Stomach (tissue), 8 donors: ENCODE measurements at regions not wholly inside any gene's neighbourhood (a gene's known extent, or its start where the extent isn't known, plus 50 kb on each side); places are given as distances from the start of the nearest gene placed in this dataset.

Experiments used
- DNase-seq, 2 donors: peaks; one replicate each; pipeline versions ENCODE4 v3.0.0 to v3.0.0-alpha.2; 2013 to 2019
- H3K27ac ChIP-seq, 5 donors: fragments of 200-600 bp in 4 of 5; sonication (generic) in 4 of 5; one replicate each; pipeline ENCODE4 v1.5.1; 2013 to 2019; ENCODE audit warnings: mild to moderate bottlenecking in 1 of 5, moderate library complexity in 1 of 5
- H3K27me3 ChIP-seq, 3 donors: fragments of 200-600 bp; sonication (generic); one replicate each; pipeline ENCODE4 v1.5.1; 2017 to 2019; ENCODE audit warnings: mixed run types in 1 of 3
- H3K36me3 ChIP-seq, 4 donors: fragments of 200-600 bp; sonication (generic); 1 replicate in 3 of 4; 2 replicates in 1 of 4; pipeline ENCODE4 v1.5.1; 2016 to 2019
- H3K4me1 ChIP-seq, 4 donors: fragments of 200-600 bp; sonication (generic); one replicate each; pipeline ENCODE4 v1.5.1; 2016 to 2019
- H3K4me3 ChIP-seq, 4 donors: fragments of 200-600 bp; sonication (generic) in 3 of 4; one replicate each; pipeline ENCODE4 v1.5.1; 2016 to 2019; ENCODE audit warnings: mild to moderate bottlenecking in 1 of 4
- H3K9me3 ChIP-seq, 4 donors: fragments of 200-600 bp; sonication (generic); one replicate each; pipeline ENCODE4 v1.5.1; 2016 to 2019
- CTCF ChIP-seq, 7 experiments: fragments of 450-650 bp in 4 of 7; fragments of 200-600 bp in 3 of 7; sonication (generic) in 3 of 7; IDR thresholded peaks; one replicate each; pipeline ENCODE4 v1.5.1; 2016 to 2019; ENCODE audit warnings: antibody characterized with exemption in 7 of 7, control low read depth in 2 of 7, mild to moderate bottlenecking in 1 of 7
- EP300 ChIP-seq: sonication (generic); formaldehyde crosslinking; IDR thresholded peaks from one replicate; pipeline ENCODE4 v1.6.1; 2017; ENCODE audit warnings: antibody characterized with exemption
- POLR2A ChIP-seq, 4 donors: fragments of 450-650 bp; IDR thresholded peaks; one replicate each; pipeline ENCODE4 v1.6.1; 2016; ENCODE audit warnings: antibody characterized with exemption in 4 of 4, control low read depth in 2 of 4, mild to moderate bottlenecking in 1 of 4, moderate library complexity in 1 of 4
- POLR2AphosphoS5 ChIP-seq, 3 donors: sonication (generic); formaldehyde crosslinking; IDR thresholded peaks; one replicate each; pipeline ENCODE4 v1.6.1; 2016; ENCODE audit warnings: antibody characterized with exemption in 3 of 3
- WGBS, 5 donors: extraction: QIAGEN DNeasy Blood & Tissue Kit in 3 of 5; methylation state at CpG; one replicate each; pipeline versions ENCODE4 v1.1.5 to v1.1.7; 2013 to 2018; 5-methylcytosine and 5-hydroxymethylcytosine counted together
- intact Hi-C: fragments of 100-400 bp; cut with DNase I; formaldehyde crosslinking; loops from one replicate; pipeline ENCODE4 v1.15.1; 2023; ENCODE audit warnings: low total_unique reads
- donor health status: healthy with polysubstance abuse.
- donor health status: Bipolar disorder and iron deficiency.
- donor health status: healthy.

GRCh38 chrX:127621780-127622179 is 430.4 kb downstream of the ACTRT1 start:
- H3K4me1 ChIP-seq: no peaks in the 10 kb centered on the region
- no peak for TF ChIP-seq CTCF (IDR thresholded peaks at IDR 0.05)
- TF ChIP-seq POLR2AphosphoS5 (IDR thresholded peaks at IDR 0.05): no peak
- no peak for TF ChIP-seq EP300
- TF ChIP-seq POLR2A (IDR thresholded peaks at IDR 0.05): no peak
- H3K36me3 ChIP-seq: no peaks in the 10 kb centered on the region
- no peak overlapping the region for H3K27ac ChIP-seq
- H3K9me3 ChIP-seq: peaks cover 0 to 7% (median 4%) of the 10 kb centered on the region in 4 donors
- no peak overlapping the region for H3K4me3 ChIP-seq
- WGBS, 5 donors: 41 to 61% (median 56%) methylated on average over 5 of the region's 5 CpGs
- no peaks in the 10 kb centered on the region for H3K27me3 ChIP-seq
- intact Hi-C loops: no loop called here
- DNase-seq: no peak

GRCh38 chrX:127606590-127606989 is 445.6 kb downstream of the ACTRT1 start:
- WGBS, 5 donors: 50 to 79% (median 70%) methylated on average over 1 of the region's 1 CpG
- Histone ChIP-seq H3K27ac (no peak overlapping the region), H3K27me3 (no peaks in the 10 kb centered on the region), H3K4me1 (no peaks in the 10 kb centered on the region), H3K9me3 (no peaks in the 10 kb centered on the region), H3K4me3 (no peak overlapping the region), H3K36me3 (no peaks in the 10 kb centered on the region)
- peak in 1 of 2 donors; percentile 3 for DNase-seq
- TF ChIP-seq CTCF (IDR thresholded peaks at IDR 0.05) (no peak), EP300 (no peak), POLR2AphosphoS5 (IDR thresholded peaks at IDR 0.05) (no peak), POLR2A (IDR thresholded peaks at IDR 0.05) (no peak)
- intact Hi-C loops: no loop called here

- Histone ChIP-seq H3K4me3 (no peak overlapping the region), H3K9me3 (no peaks in the 10 kb centered on the region), H3K27ac (no peak overlapping the region), H3K36me3 (no peaks in the 10 kb centered on the region), H3K4me1 (no peaks in the 10 kb centered on the region), H3K27me3 (no peaks in the 10 kb centered on the region)
- no peak for TF ChIP-seq EP300
- TF ChIP-seq CTCF (IDR thresholded peaks at IDR 0.05): no peak
- no peak for TF ChIP-seq POLR2AphosphoS5 (IDR thresholded peaks at IDR 0.05)
- TF ChIP-seq POLR2A (IDR thresholded peaks at IDR 0.05): no peak
- intact Hi-C loops: no loop called here
- no peak for DNase-seq
- whole genome bisulfite sequencing, 5 donors: 26 to 50% (median 35%) methylated on average over 1 of the region's 1 CpG
Observed at GRCh38 chrX:127596882-127597281, 455.3 kb downstream of the ACTRT1 start.

GRCh38 chrX:127578395-127578794 is 473.8 kb downstream of the ACTRT1 start:
- intact Hi-C loops: no loop called here
- H3K36me3 ChIP-seq: no peaks in the 10 kb centered on the region
- no peak for TF ChIP-seq EP300
- TF ChIP-seq POLR2AphosphoS5 (IDR thresholded peaks at IDR 0.05): no peak
- H3K4me3 ChIP-seq: no peak overlapping the region
- no peak overlapping the region for H3K27ac ChIP-seq
- no peak for DNase-seq
- peaks cover 0 to 32% (median 15%) of the 10 kb centered on the region in 4 donors for H3K9me3 ChIP-seq
- H3K4me1 ChIP-seq: no peaks in the 10 kb centered on the region
- no peaks in the 10 kb centered on the region for H3K27me3 ChIP-seq
- 80 to 100% (median 90%) methylated on average over 1 of the region's 1 CpG; no CpG with 5 or more reads in 1 of the 5 donors for WGBS, 5 donors

- Histone ChIP-seq H3K36me3 (no peaks in the 10 kb centered on the region), H3K9me3 (peaks cover 0 to 26% (median 15%) of the 10 kb centered on the region in 4 donors), H3K27ac (no peak overlapping the region), H3K4me3 (no peak overlapping the region), H3K27me3 (no peaks in the 10 kb centered on the region), H3K4me1 (no peaks in the 10 kb centered on the region)
- 67 to 84% (median 75%) methylated on average over 6 of the region's 6 CpGs for WGBS, 5 donors
- no peak for TF ChIP-seq POLR2AphosphoS5 (IDR thresholded peaks at IDR 0.05)
- no peak for TF ChIP-seq EP300
- TF ChIP-seq POLR2A (IDR thresholded peaks at IDR 0.05): no peak
- no peak for TF ChIP-seq CTCF (IDR thresholded peaks at IDR 0.05)
- intact Hi-C loops: no loop called here
- DNase-seq: no peak
Observed at GRCh38 chrX:127577884-127578283, 474.3 kb downstream of the ACTRT1 start.
